ENCODE measurements at regions not wholly inside any gene's neighbourhood (a gene's known extent, or its start where the extent isn't known, plus 50 kb on each side); places are given as distances from the start of the nearest gene placed in this dataset.

- H3K36me3 ChIP-seq (ENCODE audit: low read length): no peaks in the 10 kb centered on the region
- no peaks in the 10 kb centered on the region for H3K9me2 ChIP-seq (replicated peaks; ENCODE audit: insufficient read depth, low read length)
- H2AFZ ChIP-seq (ENCODE audit: low read depth, low read length, severe bottlenecking): no peak overlapping the region
- H4K20me1 ChIP-seq (ENCODE audit: low read depth, low read length): no peaks in the 10 kb centered on the region
- H3K9me3 ChIP-seq (ENCODE audit: insufficient read depth, low read length): no peaks in the 10 kb centered on the region
- H3K79me2 ChIP-seq (ENCODE audit: insufficient read depth, low read length): no peaks in the 10 kb centered on the region
- H3F3A ChIP-seq (ENCODE audit: insufficient read depth): no peaks in the 10 kb centered on the region
- no peak overlapping the region for H3K4me3 ChIP-seq (ENCODE audit: insufficient read depth, low read length, poor library complexity, severe bottlenecking)
- no peak for TF ChIP-seq EZH2phosphoT487 (conservative IDR thresholded peaks at IDR 0.05; ENCODE audit: low read length)
- TF ChIP-seq, protein P1, sequence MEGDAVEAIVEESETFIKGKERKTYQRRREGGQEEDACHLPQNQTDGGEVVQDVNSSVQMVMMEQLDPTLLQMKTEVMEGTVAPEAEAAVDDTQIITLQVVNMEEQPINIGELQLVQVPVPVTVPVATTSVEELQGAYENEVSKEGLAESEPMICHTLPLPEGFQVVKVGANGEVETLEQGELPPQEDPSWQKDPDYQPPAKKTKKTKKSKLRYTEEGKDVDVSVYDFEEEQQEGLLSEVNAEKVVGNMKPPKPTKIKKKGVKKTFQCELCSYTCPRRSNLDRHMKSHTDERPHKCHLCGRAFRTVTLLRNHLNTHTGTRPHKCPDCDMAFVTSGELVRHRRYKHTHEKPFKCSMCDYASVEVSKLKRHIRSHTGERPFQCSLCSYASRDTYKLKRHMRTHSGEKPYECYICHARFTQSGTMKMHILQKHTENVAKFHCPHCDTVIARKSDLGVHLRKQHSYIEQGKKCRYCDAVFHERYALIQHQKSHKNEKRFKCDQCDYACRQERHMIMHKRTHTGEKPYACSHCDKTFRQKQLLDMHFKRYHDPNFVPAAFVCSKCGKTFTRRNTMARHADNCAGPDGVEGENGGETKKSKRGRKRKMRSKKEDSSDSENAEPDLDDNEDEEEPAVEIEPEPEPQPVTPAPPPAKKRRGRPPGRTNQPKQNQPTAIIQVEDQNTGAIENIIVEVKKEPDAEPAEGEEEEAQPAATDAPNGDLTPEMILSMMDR (IDR thresholded peaks at IDR 0.05; ENCODE audit: insufficient read depth, low read length, poor library complexity, severe bottlenecking): no peak
- H3K27ac ChIP-seq (ENCODE audit: low read depth, low read length): no peak overlapping the region
- H3K9ac ChIP-seq (ENCODE audit: low read length): no peak overlapping the region
- H3K27me3 ChIP-seq (ENCODE audit: low read length): no peaks in the 10 kb centered on the region
- H3K4me2 ChIP-seq (ENCODE audit: low read depth, low read length, poor library complexity, severe bottlenecking): no peak overlapping the region
These were observed 75.2 kb upstream of the PMEPA1 start for GRCh38 chr20:57785061-57785460.

GRCh38 chr20:57783956-57784837 lies 74.4 kb upstream of the PMEPA1 start:
- Histone ChIP-seq H3K9me3 (ENCODE audit: insufficient read depth, low read length) (no peaks in the 10 kb centered on the region), H4K20me1 (ENCODE audit: low read depth, low read length) (no peaks in the 10 kb centered on the region), H3K79me2 (ENCODE audit: insufficient read depth, low read length) (no peaks in the 10 kb centered on the region), H3K4me2 (ENCODE audit: low read depth, low read length, poor library complexity, severe bottlenecking) (no peak overlapping the region), H3K9ac (ENCODE audit: low read length) (no peak overlapping the region), H3F3A (ENCODE audit: insufficient read depth) (no peaks in the 10 kb centered on the region), H2AFZ (ENCODE audit: low read depth, low read length, severe bottlenecking) (no peak overlapping the region), H3K9me2 (replicated peaks; ENCODE audit: insufficient read depth, low read length) (no peaks in the 10 kb centered on the region), H3K27ac (ENCODE audit: low read depth, low read length) (no peak overlapping the region), H3K27me3 (ENCODE audit: low read length) (no peaks in the 10 kb centered on the region), H3K36me3 (ENCODE audit: low read length) (no peaks in the 10 kb centered on the region), H3K4me3 (ENCODE audit: insufficient read depth, low read length, poor library complexity, severe bottlenecking) (no peak overlapping the region)
- no peak for TF ChIP-seq EZH2phosphoT487 (conservative IDR thresholded peaks at IDR 0.05; ENCODE audit: low read length)
- TF ChIP-seq, protein P1 (IDR thresholded peaks at IDR 0.05; ENCODE audit: insufficient read depth, low read length, poor library complexity, severe bottlenecking): no peak

DNA sequence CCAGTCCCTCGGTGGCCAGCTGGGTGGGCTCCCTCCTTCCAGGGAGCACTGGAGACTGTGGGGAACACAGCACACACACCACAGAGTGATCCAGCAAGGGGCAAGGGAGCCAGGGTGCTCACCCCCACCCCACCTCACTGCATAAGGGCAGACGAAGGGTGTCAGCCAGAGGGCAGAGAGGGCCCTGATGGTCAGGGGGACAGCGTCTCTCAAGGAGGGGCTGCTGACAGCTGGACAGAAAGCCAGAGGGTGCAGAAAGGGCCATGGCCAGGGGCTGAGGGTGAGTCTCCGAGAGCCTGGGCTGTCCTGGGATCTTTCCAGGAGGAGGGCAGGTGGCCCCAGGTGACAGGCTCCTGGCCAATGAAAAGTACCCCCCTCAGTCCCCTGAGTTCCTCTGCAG lies 73.4 kb upstream of the PMEPA1 start:
- Histone ChIP-seq H3K27me3 (ENCODE audit: low read length) (no peaks in the 10 kb centered on the region), H3K4me2 (ENCODE audit: low read depth, low read length, poor library complexity, severe bottlenecking) (no peak overlapping the region), H3K4me3 (ENCODE audit: insufficient read depth, low read length, poor library complexity, severe bottlenecking) (no peak overlapping the region), H3K79me2 (ENCODE audit: insufficient read depth, low read length) (no peaks in the 10 kb centered on the region), H3K27ac (ENCODE audit: low read depth, low read length) (no peak overlapping the region), H3K9ac (ENCODE audit: low read length) (no peak overlapping the region), H4K20me1 (ENCODE audit: low read depth, low read length) (no peaks in the 10 kb centered on the region), H2AFZ (ENCODE audit: low read depth, low read length, severe bottlenecking) (no peak overlapping the region), H3K9me2 (replicated peaks; ENCODE audit: insufficient read depth, low read length) (no peaks in the 10 kb centered on the region), H3K9me3 (ENCODE audit: insufficient read depth, low read length) (no peaks in the 10 kb centered on the region), H3K36me3 (ENCODE audit: low read length) (no peaks in the 10 kb centered on the region), H3F3A (ENCODE audit: insufficient read depth) (no peaks in the 10 kb centered on the region)
- no peak for TF ChIP-seq EZH2phosphoT487 (conservative IDR thresholded peaks at IDR 0.05; ENCODE audit: low read length)
- TF ChIP-seq, protein P1 (IDR thresholded peaks at IDR 0.05; ENCODE audit: insufficient read depth, low read length, poor library complexity, severe bottlenecking): no peak
